ENCODE measurements at regions not wholly inside any gene's neighbourhood (a gene's known extent, or its start where the extent isn't known, plus 50 kb on each side); places are given as distances from the start of the nearest gene placed in this dataset.
"Not testable (repeated sequence)": the region's sequence is repeated elsewhere in the genome, so short reads cannot be mapped to it uniquely, and the experiment has no call there.

DNA sequence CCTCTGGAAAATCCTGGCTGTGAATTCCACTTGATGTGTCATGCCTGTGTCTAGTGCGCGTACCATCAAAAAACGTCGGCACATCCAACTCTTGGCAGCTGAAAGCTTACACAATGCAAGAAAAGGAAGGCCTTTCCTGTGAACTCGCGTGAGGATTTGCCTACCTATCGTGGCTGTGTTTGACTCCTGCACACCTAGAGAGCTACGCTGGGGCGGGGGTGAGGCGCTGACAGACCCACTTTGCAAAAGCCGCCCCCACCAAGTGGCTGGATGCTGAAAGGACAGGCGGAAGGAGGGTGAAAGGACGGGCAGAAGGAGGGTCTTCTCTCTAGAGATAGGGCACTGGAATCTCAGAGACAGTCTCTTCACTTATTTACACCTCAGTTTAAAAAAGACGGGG is 270.1 kb downstream of the EIPR1 start:
- H3K4me1 Mint-ChIP-seq, result peaks cover 23% of the 10 kb centered on the region
- no peak overlapping the region for H3K4me3 Mint-ChIP-seq
- H3K36me3 Mint-ChIP-seq, result no peaks in the 10 kb centered on the region
- DNase-seq (ENCODE audit: low spot score in 2 of 2, unreplicated experiment in 2 of 2), result peak in 1 of 2 experiments; percentile 19
- no peak overlapping the region for H3K27ac Mint-ChIP-seq
- TF ChIP-seq CTCF (IDR thresholded peaks at IDR 0.05; ENCODE audit: unreplicated experiment), result no peak
- no peaks in the 10 kb centered on the region for H3K9me3 Mint-ChIP-seq
- no peaks in the 10 kb centered on the region for H3K27me3 Mint-ChIP-seq (ENCODE audit: low read depth)

DNA sequence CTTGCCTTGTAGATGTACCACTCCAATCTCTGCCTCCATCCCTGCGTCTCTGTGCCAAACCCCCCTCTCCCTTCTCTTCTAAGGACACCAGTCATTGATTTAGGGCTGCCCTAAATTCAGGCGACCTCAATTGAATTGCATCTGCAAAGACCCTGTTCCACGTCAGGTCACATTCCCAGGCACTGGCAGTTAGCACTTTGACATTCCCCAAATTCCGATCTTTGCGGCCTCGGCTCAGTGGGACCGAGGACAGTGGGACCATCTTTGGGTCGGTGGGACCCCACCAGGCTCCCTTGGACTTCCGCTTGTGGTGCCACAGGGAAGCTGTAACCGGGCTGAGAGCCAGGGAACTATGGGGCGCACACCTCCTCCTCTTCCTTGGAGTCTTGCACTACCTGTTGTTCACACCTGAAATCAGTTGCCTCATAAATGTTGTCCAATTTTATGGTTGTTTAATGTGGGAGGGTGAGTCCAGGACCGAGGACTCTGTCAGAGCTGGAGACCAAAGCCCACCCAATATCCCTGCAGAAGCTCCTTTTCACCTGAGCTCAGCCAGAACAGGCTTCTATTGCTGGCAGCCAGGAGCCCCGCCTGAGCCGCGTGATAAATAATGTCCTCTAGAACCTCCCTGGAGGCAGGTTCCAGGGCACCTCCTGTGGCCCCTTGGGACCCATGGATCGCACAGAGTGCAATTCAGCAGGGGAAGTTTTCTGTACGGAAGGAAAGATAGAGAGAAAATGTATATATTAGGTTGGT is 271.6 kb downstream of the EIPR1 start:
- Mint-ChIP-seq H3K36me3 (no peaks in the 10 kb centered on the region), H3K4me1 (peaks cover 25% of the 10 kb centered on the region), H3K27ac (no peak overlapping the region), H3K9me3 (no peaks in the 10 kb centered on the region), H3K4me3 (no peak overlapping the region), H3K27me3 (ENCODE audit: low read depth) (no peaks in the 10 kb centered on the region)
- DNase-seq (ENCODE audit: low spot score in 2 of 2, unreplicated experiment in 2 of 2), result peak in 1 of 2 experiments; percentile 36
- no peak for TF ChIP-seq CTCF (IDR thresholded peaks at IDR 0.05; ENCODE audit: unreplicated experiment)

DNA sequence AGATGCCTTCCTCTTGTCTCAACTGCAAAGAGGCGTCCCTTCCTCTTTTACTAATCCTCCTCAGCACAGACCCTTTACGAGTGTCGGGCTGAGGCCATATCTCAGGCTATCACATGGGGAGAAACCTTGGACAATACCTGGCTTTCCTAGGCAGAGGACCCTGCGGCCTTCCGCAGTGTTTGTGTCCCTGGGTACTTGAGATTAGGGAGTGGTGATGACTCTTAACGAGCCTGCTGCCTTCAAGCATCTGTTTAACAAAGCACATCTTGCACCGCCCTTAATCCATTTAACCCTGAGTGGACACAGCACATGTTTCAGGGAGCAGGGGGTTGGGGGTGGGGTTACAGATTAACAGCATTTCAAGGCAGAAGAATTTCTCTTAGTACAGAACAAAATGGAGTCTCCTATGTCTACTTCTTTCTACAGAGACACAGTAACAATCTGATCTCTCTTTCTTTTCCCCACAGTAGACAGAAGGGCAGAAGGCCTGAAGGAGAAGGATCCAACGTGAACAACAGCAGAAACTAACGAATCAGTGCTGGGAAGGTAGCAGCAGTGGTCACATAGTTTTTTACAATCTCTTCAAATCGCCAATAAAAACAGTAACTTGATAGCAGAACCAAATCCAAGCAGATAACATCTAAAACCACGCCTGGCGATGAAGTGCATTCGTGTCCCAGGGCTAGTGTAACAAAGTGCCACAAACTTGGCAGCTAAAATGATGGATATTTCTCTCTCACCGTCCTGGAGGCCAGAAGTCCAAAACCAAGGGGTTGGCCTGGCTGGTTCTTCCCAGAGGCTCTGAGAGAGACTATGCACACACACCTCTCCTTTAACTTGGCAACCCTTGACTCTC is 272.4 kb downstream of the EIPR1 start:
- not testable (repeated sequence) for H3K27me3 Mint-ChIP-seq (ENCODE audit: low read depth); H3K9me3 Mint-ChIP-seq; H3K36me3 Mint-ChIP-seq; H3K27ac Mint-ChIP-seq; H3K4me3 Mint-ChIP-seq
- peak in 1 of 2 experiments; percentile 37 for DNase-seq (ENCODE audit: low spot score in 2 of 2, unreplicated experiment in 2 of 2)
- H3K4me1 Mint-ChIP-seq, result peaks cover 27% of the 10 kb centered on the region

- Mint-ChIP-seq H3K27ac (no peak overlapping the region), H3K36me3 (no peaks in the 10 kb centered on the region)
- no peak for TF ChIP-seq CTCF (IDR thresholded peaks at IDR 0.05; ENCODE audit: unreplicated experiment)
Observed at GRCh38 chr2:3104261-3104660, 273.4 kb downstream of the EIPR1 start.

GRCh38 chr2:3102922-3103569 is 274.6 kb downstream of the EIPR1 start:
- Mint-ChIP-seq H3K4me1 (peaks cover 27% of the 10 kb centered on the region), H3K36me3 (no peaks in the 10 kb centered on the region), H3K27me3 (ENCODE audit: low read depth) (peaks cover 2% of the 10 kb centered on the region), H3K9me3 (no peaks in the 10 kb centered on the region), H3K27ac (no peak overlapping the region), H3K4me3 (no peak overlapping the region)
- no peak for TF ChIP-seq CTCF (IDR thresholded peaks at IDR 0.05; ENCODE audit: unreplicated experiment)
- DNase-seq (ENCODE audit: low spot score in 2 of 2, unreplicated experiment in 2 of 2), result no peak

More at GRCh38 chr2:3104261-3104660, 273.4 kb downstream of the EIPR1 start:
- no peak for DNase-seq (ENCODE audit: low spot score in 2 of 2, unreplicated experiment in 2 of 2)
- Mint-ChIP-seq H3K9me3 (no peaks in the 10 kb centered on the region), H3K27me3 (ENCODE audit: low read depth) (peaks cover 2% of the 10 kb centered on the region), H3K4me3 (no peak overlapping the region), H3K4me1 (peaks cover 27% of the 10 kb centered on the region)

All from mesothelial cell of epicardium (in vitro differentiated cells).